WTC11 (cell line): ENCODE measurements at regions not wholly inside any gene's neighbourhood (a gene's known extent, or its start where the extent isn't known, plus 50 kb on each side); places are given as distances from the start of the nearest gene placed in this dataset.

Source experiments
- ATAC-seq: fragments of 200-7000 bp; cut with Tn5 transposase; 2 replicates; pipeline ENCODE4 v1.10.0; 2021; ENCODE audit warnings: mild to moderate bottlenecking, moderate library complexity
- CTCF ChIA-PET: fragments of 300-600 bp; sonication (Branson Sonifier 250); formaldehyde crosslinking; loops from one replicate; lab custom pipeline; 2021; ENCODE audit warnings: antibody characterized with exemption; lab: Charles Lee
- POLR2A ChIA-PET: fragments of 350-600 bp; sonication (Branson Sonifier 250); formaldehyde crosslinking; loops from one replicate; lab custom pipeline; 2021; ENCODE audit warnings: antibody characterized with exemption; lab: Charles Lee
- DNase-seq: peaks from one replicate; pipeline ENCODE4 v3.0.0; 2021; ENCODE audit warnings: low spot score
- H3K27ac Mint-ChIP-seq: 2 replicates; pipeline ENCODE4 v1.8.0; 2021; ENCODE audit warnings: mixed read lengths
- H3K27me3 Mint-ChIP-seq: 2 replicates; pipeline ENCODE4 v1.8.0; 2021; ENCODE audit warnings: low read depth, mild to moderate bottlenecking, moderate library complexity, mixed read lengths
- H3K36me3 Mint-ChIP-seq: 2 replicates; pipeline ENCODE4 v1.8.0; 2021; ENCODE audit warnings: mixed read lengths
- H3K4me1 Mint-ChIP-seq: 2 replicates; pipeline ENCODE4 v1.8.0; 2022; ENCODE audit warnings: mixed read lengths
- H3K4me3 Mint-ChIP-seq: 2 replicates; pipeline ENCODE4 v1.8.0; 2021; ENCODE audit warnings: mild to moderate bottlenecking, moderate library complexity, mixed read lengths
- H3K9me3 Mint-ChIP-seq: 2 replicates; pipeline ENCODE4 v1.8.0; 2021; ENCODE audit warnings: mixed read lengths
- E2F4 ChIP-seq: sonication (generic); formaldehyde crosslinking; IDR thresholded peaks from 2 replicates; pipeline ENCODE4 v1.8.1; 2022; ENCODE audit warnings: low read depth, mild to moderate bottlenecking, moderate library complexity, missing genetic modification reagents, borderline replicate concordance
- FOXP4 ChIP-seq: sonication (generic); formaldehyde crosslinking; IDR thresholded peaks from 2 replicates; pipeline ENCODE4 v1.8.0; 2022; ENCODE audit warnings: mild to moderate bottlenecking, missing genetic modification reagents
- HMGXB4 ChIP-seq: sonication (generic); formaldehyde crosslinking; IDR thresholded peaks from 2 replicates; pipeline ENCODE4 v1.8.1; 2023; ENCODE audit warnings: mild to moderate bottlenecking, moderate library complexity, missing genetic modification reagents
- MLX ChIP-seq: sonication (generic); formaldehyde crosslinking; IDR thresholded peaks from 2 replicates; pipeline ENCODE4 v1.8.1; 2023; ENCODE audit warnings: mild to moderate bottlenecking, missing genetic modification reagents, moderate library complexity
- MYBL2 ChIP-seq: sonication (generic); formaldehyde crosslinking; IDR thresholded peaks from 2 replicates; pipeline ENCODE4 v1.8.1; 2023; ENCODE audit warnings: mild to moderate bottlenecking, moderate library complexity, missing genetic modification reagents
- NFE2L1 ChIP-seq: sonication (generic); formaldehyde crosslinking; IDR thresholded peaks from 2 replicates; pipeline ENCODE4 v1.8.1; 2023; ENCODE audit warnings: missing genetic modification reagents
- OVOL2 ChIP-seq: fragments of 250-450 bp; sonication (Bioruptor Pico); IDR thresholded peaks from 2 replicates; pipeline ENCODE4 v1.9.0; 2021; ENCODE audit warnings: mild to moderate bottlenecking, borderline replicate concordance
- PRDM15 ChIP-seq: sonication (generic); formaldehyde crosslinking; IDR thresholded peaks from 2 replicates; pipeline ENCODE4 v1.8.0; 2022; ENCODE audit warnings: missing genetic modification reagents
- PRRX2 ChIP-seq: fragments of 250-450 bp; sonication (Bioruptor Pico); IDR thresholded peaks from 2 replicates; pipeline ENCODE4 v1.8.0; 2021; ENCODE audit warnings: mild to moderate bottlenecking
- RORB ChIP-seq: fragments of 250-450 bp; sonication (Bioruptor Pico); IDR thresholded peaks from 2 replicates; pipeline ENCODE4 v1.9.0; 2021; ENCODE audit warnings: mild to moderate bottlenecking
- SMAD4 ChIP-seq: sonication (generic); formaldehyde crosslinking; IDR thresholded peaks from 2 replicates; pipeline ENCODE4 v1.8.0; 2022; ENCODE audit warnings: mild to moderate bottlenecking, missing genetic modification reagents
- TEAD4 ChIP-seq: sonication (generic); formaldehyde crosslinking; IDR thresholded peaks from 2 replicates; pipeline ENCODE4 v1.8.0; 2022; ENCODE audit warnings: mild to moderate bottlenecking, missing genetic modification reagents
- ZNF219 ChIP-seq: sonication (generic); formaldehyde crosslinking; IDR thresholded peaks from 2 replicates; pipeline ENCODE4 v1.8.0; 2023; ENCODE audit warnings: missing genetic modification reagents, mild to moderate bottlenecking, borderline replicate concordance
- ZNF232 ChIP-seq: sonication (generic); formaldehyde crosslinking; IDR thresholded peaks from 2 replicates; pipeline ENCODE4 v1.8.0; 2022; ENCODE audit warnings: mild to moderate bottlenecking, missing genetic modification reagents
- ZNF423 ChIP-seq: fragments of 250-450 bp; sonication (Bioruptor Pico); IDR thresholded peaks from 2 replicates; pipeline ENCODE4 v2.1.2; 2022; ENCODE audit warnings: mild to moderate bottlenecking, moderate library complexity
- ZNF671 ChIP-seq: fragments of 250-450 bp; sonication (Bioruptor Pico); IDR thresholded peaks from 2 replicates; pipeline ENCODE4 v1.8.0; 2021; ENCODE audit warnings: mild to moderate bottlenecking
- TF ChIP-seq, protein P1 (sequence below): sonication (generic); formaldehyde crosslinking; IDR thresholded peaks from 2 replicates; pipeline ENCODE4 v1.8.0; 2023; ENCODE audit warnings: missing genetic modification reagents
- TF ChIP-seq, protein P2 (sequence below): fragments of 200-600 bp; IDR thresholded peaks from 2 replicates; pipeline ENCODE4 v1.8.0; 2022; ENCODE audit warnings: antibody characterized with exemption
- TF ChIP-seq, protein P3 (sequence below): sonication (generic); formaldehyde crosslinking; IDR thresholded peaks from 2 replicates; pipeline ENCODE4 v1.8.0; 2022; ENCODE audit warnings: mild to moderate bottlenecking, missing genetic modification reagents

DNA sequence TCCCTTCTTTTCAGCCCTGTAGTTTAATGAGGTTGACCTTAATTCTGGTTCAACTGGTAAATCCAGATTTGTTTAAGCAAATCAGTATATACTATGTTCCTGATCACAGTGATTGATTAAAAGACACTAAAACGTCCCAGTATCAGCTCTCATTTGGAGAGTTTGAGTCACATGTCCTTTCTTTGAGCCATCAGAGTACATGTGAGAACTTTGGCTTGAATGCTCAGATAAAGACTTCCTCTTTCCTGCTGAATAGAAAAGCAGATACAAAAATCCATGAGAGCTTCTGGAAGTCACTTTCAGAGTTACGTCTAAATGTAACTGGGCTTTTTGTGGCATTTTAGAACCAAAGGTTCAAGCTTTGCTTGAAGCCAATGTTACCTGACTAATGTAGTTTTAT lies 341.8 kb upstream of the SATB1 start (continued):
- TF ChIP-seq FOXP4: no peak
- no peak for TF ChIP-seq ZNF671 (CRISPR knock-in tag)
- no peak for TF ChIP-seq HMGXB4 (CRISPR knock-in tag)

DNA sequence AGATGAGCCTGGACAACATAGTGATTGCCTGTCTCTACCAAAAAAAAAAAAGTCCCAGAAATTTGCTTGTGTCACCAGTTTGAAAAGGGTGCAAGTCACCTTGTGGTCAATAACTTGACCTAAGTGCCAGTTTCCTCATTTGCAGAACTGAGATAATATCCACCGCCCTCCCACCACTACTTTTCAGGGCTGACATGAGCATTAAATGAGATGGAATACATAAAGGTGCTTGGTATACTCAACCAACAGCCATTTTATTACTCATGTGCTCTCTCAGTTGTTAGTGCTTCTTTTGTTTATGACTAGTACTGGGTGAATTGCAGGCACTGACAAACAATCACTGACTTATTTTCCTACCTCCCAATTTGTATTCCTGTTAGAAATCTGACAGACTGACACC lies 340.5 kb upstream of the SATB1 start:
- CTCF ChIA-PET: interaction anchor here (2.2 kb wide), 1 partner anchor 8 kb away, joined by 8 read pairs; no protein-coding TSS in a partner anchor
- TF ChIP-seq ZNF219 (CRISPR knock-in tag): no peak
- no peak for TF ChIP-seq PRDM15 (CRISPR knock-in tag)
- TF ChIP-seq OVOL2 (CRISPR knock-in tag): no peak
- TF ChIP-seq, protein P1, sequence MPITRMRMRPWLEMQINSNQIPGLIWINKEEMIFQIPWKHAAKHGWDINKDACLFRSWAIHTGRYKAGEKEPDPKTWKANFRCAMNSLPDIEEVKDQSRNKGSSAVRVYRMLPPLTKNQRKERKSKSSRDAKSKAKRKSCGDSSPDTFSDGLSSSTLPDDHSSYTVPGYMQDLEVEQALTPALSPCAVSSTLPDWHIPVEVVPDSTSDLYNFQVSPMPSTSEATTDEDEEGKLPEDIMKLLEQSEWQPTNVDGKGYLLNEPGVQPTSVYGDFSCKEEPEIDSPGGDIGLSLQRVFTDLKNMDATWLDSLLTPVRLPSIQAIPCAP: no peak
- no peak for TF ChIP-seq E2F4 (CRISPR knock-in tag)
- no peak for TF ChIP-seq ZNF423 (CRISPR knock-in tag)
- TF ChIP-seq MLX (CRISPR knock-in tag): no peak
- TF ChIP-seq ZNF671 (CRISPR knock-in tag): no peak
- TF ChIP-seq, protein P2, sequence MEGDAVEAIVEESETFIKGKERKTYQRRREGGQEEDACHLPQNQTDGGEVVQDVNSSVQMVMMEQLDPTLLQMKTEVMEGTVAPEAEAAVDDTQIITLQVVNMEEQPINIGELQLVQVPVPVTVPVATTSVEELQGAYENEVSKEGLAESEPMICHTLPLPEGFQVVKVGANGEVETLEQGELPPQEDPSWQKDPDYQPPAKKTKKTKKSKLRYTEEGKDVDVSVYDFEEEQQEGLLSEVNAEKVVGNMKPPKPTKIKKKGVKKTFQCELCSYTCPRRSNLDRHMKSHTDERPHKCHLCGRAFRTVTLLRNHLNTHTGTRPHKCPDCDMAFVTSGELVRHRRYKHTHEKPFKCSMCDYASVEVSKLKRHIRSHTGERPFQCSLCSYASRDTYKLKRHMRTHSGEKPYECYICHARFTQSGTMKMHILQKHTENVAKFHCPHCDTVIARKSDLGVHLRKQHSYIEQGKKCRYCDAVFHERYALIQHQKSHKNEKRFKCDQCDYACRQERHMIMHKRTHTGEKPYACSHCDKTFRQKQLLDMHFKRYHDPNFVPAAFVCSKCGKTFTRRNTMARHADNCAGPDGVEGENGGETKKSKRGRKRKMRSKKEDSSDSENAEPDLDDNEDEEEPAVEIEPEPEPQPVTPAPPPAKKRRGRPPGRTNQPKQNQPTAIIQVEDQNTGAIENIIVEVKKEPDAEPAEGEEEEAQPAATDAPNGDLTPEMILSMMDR: no peak
- no peak for TF ChIP-seq SMAD4
- no peak for TF ChIP-seq MYBL2 (CRISPR knock-in tag)
- TF ChIP-seq TEAD4: no peak
- TF ChIP-seq PRRX2: no peak
- TF ChIP-seq ZNF232 (CRISPR knock-in tag): no peak
- TF ChIP-seq RORB (CRISPR knock-in tag): no peak
- TF ChIP-seq NFE2L1 (CRISPR knock-in tag): no peak
- TF ChIP-seq, protein P3, sequence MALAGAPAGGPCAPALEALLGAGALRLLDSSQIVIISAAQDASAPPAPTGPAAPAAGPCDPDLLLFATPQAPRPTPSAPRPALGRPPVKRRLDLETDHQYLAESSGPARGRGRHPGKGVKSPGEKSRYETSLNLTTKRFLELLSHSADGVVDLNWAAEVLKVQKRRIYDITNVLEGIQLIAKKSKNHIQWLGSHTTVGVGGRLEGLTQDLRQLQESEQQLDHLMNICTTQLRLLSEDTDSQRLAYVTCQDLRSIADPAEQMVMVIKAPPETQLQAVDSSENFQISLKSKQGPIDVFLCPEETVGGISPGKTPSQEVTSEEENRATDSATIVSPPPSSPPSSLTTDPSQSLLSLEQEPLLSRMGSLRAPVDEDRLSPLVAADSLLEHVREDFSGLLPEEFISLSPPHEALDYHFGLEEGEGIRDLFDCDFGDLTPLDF (CRISPR knock-in tag): no peak
- no peaks in the 10 kb centered on the region for H3K4me1 Mint-ChIP-seq
- no peaks in the 10 kb centered on the region for H3K36me3 Mint-ChIP-seq
- no peaks in the 10 kb centered on the region for H3K9me3 Mint-ChIP-seq
- POLR2A ChIA-PET: no interaction called here
- H3K27ac Mint-ChIP-seq: no peak overlapping the region
- no peak overlapping the region for H3K4me3 Mint-ChIP-seq
- DNase-seq (no peak), ATAC-seq (no peak)
- H3K27me3 Mint-ChIP-seq: no peaks in the 10 kb centered on the region
